ENCODE measurements at regions not wholly inside any gene's neighbourhood (a gene's known extent, or its start where the extent isn't known, plus 50 kb on each side); places are given as distances from the start of the nearest gene placed in this dataset.

DNA sequence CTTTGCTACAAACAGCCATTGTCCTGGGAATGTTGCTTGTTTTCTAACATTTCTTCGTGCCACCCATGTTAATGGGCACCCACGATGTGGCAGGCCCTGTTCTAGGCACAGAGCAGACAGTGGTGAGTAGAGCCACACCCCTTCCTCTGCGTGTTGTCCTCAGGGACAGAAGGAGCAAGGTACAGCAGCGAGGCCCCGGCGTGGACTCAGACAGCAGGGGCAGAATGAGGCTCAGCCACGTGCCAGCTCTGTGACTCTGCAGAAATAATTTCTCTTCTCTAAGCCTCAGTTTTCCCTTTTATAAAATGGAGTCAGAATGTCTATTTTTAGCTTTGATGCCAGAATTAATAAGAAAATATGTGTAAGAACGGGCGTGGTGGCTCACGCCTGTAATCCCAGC lies 401.7 kb downstream of the TSN start:
- DNase-seq (ENCODE audit: low read depth) = no peak
- no peak overlapping the region for H3K4me3 ChIP-seq (ENCODE audit: control insufficient read depth, low read depth, low read length)
- TF ChIP-seq CTCF (conservative IDR thresholded peaks at IDR 0.05; ENCODE audit: control insufficient read depth, insufficient read depth, low read depth, low read length) = no peak

GRCh38 chr2:122163617-122164016 lies 408.2 kb downstream of the TSN start:
- no peak for TF ChIP-seq CTCF (conservative IDR thresholded peaks at IDR 0.05; ENCODE audit: control insufficient read depth, insufficient read depth, low read depth, low read length)
- DNase-seq (ENCODE audit: low read depth) = no peak
- no peak overlapping the region for H3K4me3 ChIP-seq (ENCODE audit: control insufficient read depth, low read depth, low read length)

GRCh38 chr2:122164964-122165363 lies 409.5 kb downstream of the TSN start:
- H3K4me3 ChIP-seq (ENCODE audit: control insufficient read depth, low read depth, low read length) = no peak overlapping the region
- DNase-seq (ENCODE audit: low read depth) = no peak
- no peak for TF ChIP-seq CTCF (conservative IDR thresholded peaks at IDR 0.05; ENCODE audit: control insufficient read depth, insufficient read depth, low read depth, low read length)

- no peak overlapping the region for H3K4me3 ChIP-seq (ENCODE audit: control insufficient read depth, low read depth, low read length)
- no peak for TF ChIP-seq CTCF (conservative IDR thresholded peaks at IDR 0.05; ENCODE audit: control insufficient read depth, insufficient read depth, low read depth, low read length)
- DNase-seq (ENCODE audit: low read depth) = no peak
These were observed 411.4 kb downstream of the TSN start for GRCh38 chr2:122166820-122167219.

GRCh38 chr2:122167515-122167914 lies 412.1 kb downstream of the TSN start:
- H3K4me3 ChIP-seq (ENCODE audit: control insufficient read depth, low read depth, low read length) = no peak overlapping the region
- no peak for TF ChIP-seq CTCF (conservative IDR thresholded peaks at IDR 0.05; ENCODE audit: control insufficient read depth, insufficient read depth, low read depth, low read length)
- DNase-seq (ENCODE audit: low read depth) = no peak

- H3K4me3 ChIP-seq (ENCODE audit: control insufficient read depth, low read depth, low read length) = no peak overlapping the region
- DNase-seq (ENCODE audit: low read depth) = no peak
- no peak for TF ChIP-seq CTCF (conservative IDR thresholded peaks at IDR 0.05; ENCODE audit: control insufficient read depth, insufficient read depth, low read depth, low read length)
These were observed 413.3 kb downstream of the TSN start for GRCh38 chr2:122168799-122169198.

DNA sequence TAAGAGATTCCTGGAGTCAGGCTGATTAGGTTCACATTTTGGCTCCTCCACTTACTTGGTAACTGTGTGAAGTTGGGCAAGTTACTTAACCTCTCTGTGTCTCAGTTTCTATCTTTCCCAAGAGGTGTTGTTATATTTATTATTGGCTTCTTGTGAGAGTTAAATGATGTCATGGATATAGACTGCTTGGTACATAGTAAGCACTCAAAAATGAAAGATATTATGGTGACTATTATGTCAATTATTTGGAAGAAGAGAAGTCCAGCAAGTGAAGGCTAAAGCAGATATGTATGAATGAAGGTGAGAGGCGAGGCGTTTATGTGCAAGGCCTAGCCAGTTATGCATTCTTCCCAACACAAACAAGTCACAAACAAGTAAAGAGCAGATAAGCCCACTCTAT lies 417.4 kb downstream of the TSN start:
- DNase-seq (ENCODE audit: low read depth) = no peak
- H3K4me3 ChIP-seq (ENCODE audit: control insufficient read depth, low read depth, low read length) = no peak overlapping the region
- no peak for TF ChIP-seq CTCF (conservative IDR thresholded peaks at IDR 0.05; ENCODE audit: control insufficient read depth, insufficient read depth, low read depth, low read length)

Measured in fibroblast of mammary gland (primary cell).